ENCODE measurements at regions not wholly inside any gene's neighbourhood (a gene's known extent, or its start where the extent isn't known, plus 50 kb on each side); places are given as distances from the start of the nearest gene placed in this dataset.

GRCh38 chr18:1124495-1124894 lies 219.8 kb downstream of the ADCYAP1 start:
- TF ChIP-seq, protein P1, sequence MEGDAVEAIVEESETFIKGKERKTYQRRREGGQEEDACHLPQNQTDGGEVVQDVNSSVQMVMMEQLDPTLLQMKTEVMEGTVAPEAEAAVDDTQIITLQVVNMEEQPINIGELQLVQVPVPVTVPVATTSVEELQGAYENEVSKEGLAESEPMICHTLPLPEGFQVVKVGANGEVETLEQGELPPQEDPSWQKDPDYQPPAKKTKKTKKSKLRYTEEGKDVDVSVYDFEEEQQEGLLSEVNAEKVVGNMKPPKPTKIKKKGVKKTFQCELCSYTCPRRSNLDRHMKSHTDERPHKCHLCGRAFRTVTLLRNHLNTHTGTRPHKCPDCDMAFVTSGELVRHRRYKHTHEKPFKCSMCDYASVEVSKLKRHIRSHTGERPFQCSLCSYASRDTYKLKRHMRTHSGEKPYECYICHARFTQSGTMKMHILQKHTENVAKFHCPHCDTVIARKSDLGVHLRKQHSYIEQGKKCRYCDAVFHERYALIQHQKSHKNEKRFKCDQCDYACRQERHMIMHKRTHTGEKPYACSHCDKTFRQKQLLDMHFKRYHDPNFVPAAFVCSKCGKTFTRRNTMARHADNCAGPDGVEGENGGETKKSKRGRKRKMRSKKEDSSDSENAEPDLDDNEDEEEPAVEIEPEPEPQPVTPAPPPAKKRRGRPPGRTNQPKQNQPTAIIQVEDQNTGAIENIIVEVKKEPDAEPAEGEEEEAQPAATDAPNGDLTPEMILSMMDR (IDR thresholded peaks at IDR 0.05) = no peak
- no peak for TF ChIP-seq POLR2A (IDR thresholded peaks at IDR 0.05)

All from right lobe of liver (tissue), 4 donors.